ENCODE measurements at regions not wholly inside any gene's neighbourhood (a gene's known extent, or its start where the extent isn't known, plus 50 kb on each side); places are given as distances from the start of the nearest gene placed in this dataset.

DNA sequence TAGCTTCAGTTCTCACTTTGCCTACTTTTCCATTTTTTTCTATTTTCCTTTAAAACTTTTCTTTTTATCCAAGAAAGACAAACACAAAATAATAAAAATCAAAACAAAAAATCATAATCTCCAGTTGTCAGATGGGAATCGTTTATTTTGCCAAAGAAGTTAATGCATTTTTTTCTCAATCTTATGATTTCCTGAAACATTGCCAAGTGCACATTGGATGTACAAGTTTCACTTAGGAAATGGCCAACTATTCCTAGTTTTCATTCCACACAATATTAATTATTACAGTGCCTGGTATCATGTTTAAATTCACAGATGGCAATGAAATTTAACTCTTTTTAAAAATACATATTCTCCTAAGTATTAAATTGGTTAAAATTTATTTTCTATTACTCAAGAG is 1050.5 kb downstream of the TTLL7 start:
- TF ChIP-seq, protein P1, sequence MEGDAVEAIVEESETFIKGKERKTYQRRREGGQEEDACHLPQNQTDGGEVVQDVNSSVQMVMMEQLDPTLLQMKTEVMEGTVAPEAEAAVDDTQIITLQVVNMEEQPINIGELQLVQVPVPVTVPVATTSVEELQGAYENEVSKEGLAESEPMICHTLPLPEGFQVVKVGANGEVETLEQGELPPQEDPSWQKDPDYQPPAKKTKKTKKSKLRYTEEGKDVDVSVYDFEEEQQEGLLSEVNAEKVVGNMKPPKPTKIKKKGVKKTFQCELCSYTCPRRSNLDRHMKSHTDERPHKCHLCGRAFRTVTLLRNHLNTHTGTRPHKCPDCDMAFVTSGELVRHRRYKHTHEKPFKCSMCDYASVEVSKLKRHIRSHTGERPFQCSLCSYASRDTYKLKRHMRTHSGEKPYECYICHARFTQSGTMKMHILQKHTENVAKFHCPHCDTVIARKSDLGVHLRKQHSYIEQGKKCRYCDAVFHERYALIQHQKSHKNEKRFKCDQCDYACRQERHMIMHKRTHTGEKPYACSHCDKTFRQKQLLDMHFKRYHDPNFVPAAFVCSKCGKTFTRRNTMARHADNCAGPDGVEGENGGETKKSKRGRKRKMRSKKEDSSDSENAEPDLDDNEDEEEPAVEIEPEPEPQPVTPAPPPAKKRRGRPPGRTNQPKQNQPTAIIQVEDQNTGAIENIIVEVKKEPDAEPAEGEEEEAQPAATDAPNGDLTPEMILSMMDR (IDR thresholded peaks at IDR 0.05; ENCODE audit: low read length) = no peak
- TF ChIP-seq EZH2 (IDR thresholded peaks at IDR 0.05; ENCODE audit: borderline replicate concordance, low read length) = no peak
